HCT116 (cell line): ENCODE measurements at regions not wholly inside any gene's neighbourhood (a gene's known extent, or its start where the extent isn't known, plus 50 kb on each side); places are given as distances from the start of the nearest gene placed in this dataset.

ENCODE experiments used
- ATF3 ChIP-seq: IDR thresholded peaks from 2 replicates; pipeline ENCODE4 v1.6.1; 2012
- CEBPB ChIP-seq: IDR thresholded peaks from 2 replicates; pipeline ENCODE4 v1.6.1; 2012; ENCODE audit warnings: low read depth
- EZH2 ChIP-seq: fragments of 200-600 bp; sonication (generic); IDR thresholded peaks from 2 replicates; pipeline ENCODE4 v1.6.1; 2017; ENCODE audit warnings: antibody characterized with exemption, mixed run types
- POLR2A ChIP-seq: IDR thresholded peaks from 2 replicates; pipeline ENCODE4 v1.7.0; 2011; ENCODE audit warnings: borderline replicate concordance; ENCODE audit not compliant: insufficient read depth, insufficient read length; ENCODE audit errors: extremely low read depth
- POLR2AphosphoS5 ChIP-seq: IDR thresholded peaks from 2 replicates; pipeline ENCODE4 v1.6.1; 2011; ENCODE audit warnings: mild to moderate bottlenecking, low read depth, low read length, moderate library complexity
- SIN3A ChIP-seq: IDR thresholded peaks from 2 replicates; pipeline ENCODE4 v1.6.1; 2012; ENCODE audit warnings: low read depth
- SP1 ChIP-seq: IDR thresholded peaks from 2 replicates; pipeline ENCODE4 v1.6.1; 2012; ENCODE audit warnings: low read depth
- TF ChIP-seq, protein P1 (sequence below), 3 experiments: fragments of 200-600 bp in 1 of 3; sonication (generic) in 1 of 3; IDR thresholded peaks in 2 of 3; conservative IDR thresholded peaks in 1 of 3; 2 replicates each; pipeline ENCODE4 v1.5.1; 2012 to 2017; ENCODE audit warnings: low read depth in 2 of 3, low read length in 2 of 3, antibody characterized with exemption in 1 of 3, borderline replicate concordance in 1 of 3, control low read depth in 1 of 3, mild to moderate bottlenecking in 1 of 3, mixed read lengths in 1 of 3, mixed run types in 1 of 3, moderate library complexity in 1 of 3; ENCODE audit not compliant: insufficient read depth in 1 of 3

DNA sequence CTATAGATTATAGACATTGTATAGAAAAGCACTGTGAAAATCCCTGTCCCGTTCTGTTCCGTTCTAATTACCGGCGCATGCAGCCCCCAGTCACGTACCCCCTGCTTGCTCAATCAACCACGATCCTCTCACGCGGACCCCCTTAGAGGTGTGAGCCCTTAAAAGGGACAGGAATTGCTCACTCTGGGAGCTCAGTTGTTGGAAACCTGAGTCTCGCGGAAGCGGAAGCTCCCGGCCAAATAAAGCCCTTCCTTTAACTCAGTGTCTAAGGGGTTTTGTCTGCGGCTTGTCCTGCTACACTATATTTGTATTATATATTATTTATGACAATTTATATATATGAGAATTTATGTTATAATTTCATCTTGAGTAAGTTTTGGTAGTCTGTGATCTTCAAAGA lies 213.6 kb upstream of the AMIGO2 start:
- TF ChIP-seq ATF3 (no peak), POLR2A (no peak), CEBPB (no peak), EZH2 (no peak), SIN3A (no peak), POLR2AphosphoS5 (no peak), SP1 (no peak)
- TF ChIP-seq, protein P1, sequence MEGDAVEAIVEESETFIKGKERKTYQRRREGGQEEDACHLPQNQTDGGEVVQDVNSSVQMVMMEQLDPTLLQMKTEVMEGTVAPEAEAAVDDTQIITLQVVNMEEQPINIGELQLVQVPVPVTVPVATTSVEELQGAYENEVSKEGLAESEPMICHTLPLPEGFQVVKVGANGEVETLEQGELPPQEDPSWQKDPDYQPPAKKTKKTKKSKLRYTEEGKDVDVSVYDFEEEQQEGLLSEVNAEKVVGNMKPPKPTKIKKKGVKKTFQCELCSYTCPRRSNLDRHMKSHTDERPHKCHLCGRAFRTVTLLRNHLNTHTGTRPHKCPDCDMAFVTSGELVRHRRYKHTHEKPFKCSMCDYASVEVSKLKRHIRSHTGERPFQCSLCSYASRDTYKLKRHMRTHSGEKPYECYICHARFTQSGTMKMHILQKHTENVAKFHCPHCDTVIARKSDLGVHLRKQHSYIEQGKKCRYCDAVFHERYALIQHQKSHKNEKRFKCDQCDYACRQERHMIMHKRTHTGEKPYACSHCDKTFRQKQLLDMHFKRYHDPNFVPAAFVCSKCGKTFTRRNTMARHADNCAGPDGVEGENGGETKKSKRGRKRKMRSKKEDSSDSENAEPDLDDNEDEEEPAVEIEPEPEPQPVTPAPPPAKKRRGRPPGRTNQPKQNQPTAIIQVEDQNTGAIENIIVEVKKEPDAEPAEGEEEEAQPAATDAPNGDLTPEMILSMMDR (IDR thresholded peaks at IDR 0.05 in 2 of 3, conservative IDR thresholded peaks at IDR 0.05 in 1 of 3; ENCODE audit: borderline replicate concordance in 1 of 3, insufficient read depth in 1 of 3, low read depth in 2 of 3, low read length in 2 of 3), result no peak
